WERI-Rb-1 (cell line): ENCODE measurements at regions not wholly inside any gene's neighbourhood (a gene's known extent, or its start where the extent isn't known, plus 50 kb on each side); places are given as distances from the start of the nearest gene placed in this dataset.

ENCODE experiments used
- DNase-seq: peaks from one replicate; pipeline ENCODE4 v3.0.0-alpha.2; 2020
- H3K27ac ChIP-seq: fragments of 250-450 bp; sonication (Bioruptor Pico); 2 replicates; pipeline ENCODE4 v1.5.1; 2020; ENCODE audit warnings: mild to moderate bottlenecking, moderate library complexity
- H3K27me3 ChIP-seq: fragments of 250-450 bp; sonication (Bioruptor Pico); 2 replicates; pipeline ENCODE4 v1.5.1; 2021; ENCODE audit warnings: mild to moderate bottlenecking, low read depth, moderate library complexity; ENCODE audit not compliant: insufficient read depth, severe bottlenecking
- H3K36me3 ChIP-seq: fragments of 250-450 bp; sonication (Bioruptor Pico); 2 replicates; pipeline ENCODE4 v1.5.1; 2020; ENCODE audit warnings: mild to moderate bottlenecking, moderate library complexity
- H3K4me3 ChIP-seq: 2 replicates; pipeline ENCODE4 v1.5.1; 2011; ENCODE audit warnings: low read depth, mild to moderate bottlenecking, control low read depth, low read length
- H3K9me3 ChIP-seq: fragments of 250-450 bp; sonication (Bioruptor Pico); 2 replicates; pipeline ENCODE4 v1.5.1; 2021; ENCODE audit warnings: mild to moderate bottlenecking, moderate library complexity; ENCODE audit not compliant: severe bottlenecking
- CTCF ChIP-seq: IDR thresholded peaks from 2 replicates; pipeline ENCODE4 v1.5.1; 2011; ENCODE audit warnings: low read depth, mild to moderate bottlenecking, control low read depth, inconsistent platforms, low read length

- Histone ChIP-seq H3K27me3 (no peaks in the 10 kb centered on the region), H3K27ac (no peak overlapping the region)
Measured at GRCh38 chr3:13199899-13200451, 126.7 kb upstream of the IQSEC1 start.

DNA sequence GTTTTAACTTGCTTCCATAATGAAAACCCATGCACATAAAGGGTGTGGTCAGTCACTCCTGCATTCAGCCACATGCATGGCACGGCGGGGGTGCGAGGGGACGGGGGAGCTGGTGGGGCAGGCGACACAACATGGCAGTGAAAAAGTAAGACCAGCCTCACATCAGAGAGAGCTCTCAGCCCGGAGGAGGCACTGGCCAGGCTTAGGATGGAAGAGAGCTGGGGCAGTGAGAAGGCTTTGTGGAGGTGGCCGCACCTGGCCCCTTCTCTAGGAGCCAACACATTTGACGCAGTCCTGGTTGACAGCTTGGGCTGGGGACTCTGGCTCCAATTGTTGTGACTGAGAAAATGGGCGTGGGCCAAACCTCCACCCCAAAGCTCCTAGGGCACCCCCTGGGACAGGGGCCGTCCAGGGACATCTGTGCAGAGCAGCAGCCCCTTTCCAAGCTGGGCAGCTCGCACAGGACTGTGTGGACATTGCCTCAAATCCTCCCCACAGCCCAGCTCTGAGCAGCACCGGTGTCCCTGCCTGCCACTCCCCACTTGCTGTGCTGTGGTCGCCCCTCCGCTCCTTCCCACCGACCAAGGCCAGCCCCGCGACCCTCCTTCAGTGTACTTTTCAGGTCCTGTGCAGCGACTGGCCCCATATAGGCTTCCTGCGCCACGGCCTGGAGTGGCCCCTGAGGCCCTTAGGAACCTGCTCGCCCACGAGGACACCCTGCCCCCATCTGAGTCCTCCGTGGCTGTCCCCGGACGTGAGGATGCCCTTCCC, 126.0 kb upstream of the IQSEC1 start:
- Histone ChIP-seq H3K9me3 (no peaks in the 10 kb centered on the region), H3K4me3 (no peak overlapping the region), H3K27me3 (no peaks in the 10 kb centered on the region), H3K27ac (no peak overlapping the region), H3K36me3 (no peaks in the 10 kb centered on the region)
- no peak for TF ChIP-seq CTCF
- DNase-seq = no peak

More at GRCh38 chr3:13199899-13200451, 126.7 kb upstream of the IQSEC1 start:
- DNase-seq = no peak
- Histone ChIP-seq H3K36me3 (no peaks in the 10 kb centered on the region), H3K4me3 (no peak overlapping the region), H3K9me3 (no peaks in the 10 kb centered on the region)
- no peak for TF ChIP-seq CTCF

- TF ChIP-seq CTCF = no peak
- no peaks in the 10 kb centered on the region for H3K36me3 ChIP-seq
- no peak for DNase-seq
- H3K27ac ChIP-seq = no peak overlapping the region
- no peaks in the 10 kb centered on the region for H3K27me3 ChIP-seq
- no peaks in the 10 kb centered on the region for H3K9me3 ChIP-seq
- no peak overlapping the region for H3K4me3 ChIP-seq
Measured at GRCh38 chr3:13198264-13198879, 125.1 kb upstream of the IQSEC1 start.

- no peaks in the 10 kb centered on the region for H3K9me3 ChIP-seq
- no peak overlapping the region for H3K27ac ChIP-seq
- H3K4me3 ChIP-seq = no peak overlapping the region
- no peaks in the 10 kb centered on the region for H3K27me3 ChIP-seq
- no peaks in the 10 kb centered on the region for H3K36me3 ChIP-seq
- TF ChIP-seq CTCF = no peak
- DNase-seq = no peak
Measured at GRCh38 chr3:13197795-13198194, 124.6 kb upstream of the IQSEC1 start.

DNA sequence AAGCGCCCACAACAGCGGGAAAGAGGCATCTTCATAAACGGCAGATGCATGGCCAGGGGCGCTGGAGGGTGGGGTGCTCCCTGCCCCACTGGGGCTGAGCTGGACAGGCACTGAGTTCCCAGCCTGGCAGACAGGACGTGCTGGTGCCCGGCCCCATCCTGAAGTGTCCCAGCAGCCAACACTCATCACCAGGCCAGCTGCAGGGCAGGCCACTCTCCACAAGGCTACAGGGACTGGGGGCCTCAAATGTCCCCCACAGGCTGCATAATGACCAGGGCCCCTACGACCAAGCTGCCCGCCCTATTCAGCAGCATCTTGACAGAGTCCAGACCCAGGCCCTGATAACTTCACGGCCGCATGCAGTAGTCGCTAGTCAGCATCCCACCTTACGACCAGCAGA, 124.1 kb upstream of the IQSEC1 start:
- Histone ChIP-seq H3K9me3 (no peaks in the 10 kb centered on the region), H3K4me3 (no peak overlapping the region), H3K27ac (no peak overlapping the region), H3K27me3 (no peaks in the 10 kb centered on the region), H3K36me3 (no peaks in the 10 kb centered on the region)
- no peak for DNase-seq
- TF ChIP-seq CTCF = no peak
